Caco-2 (cell line): ENCODE measurements at regions not wholly inside any gene's neighbourhood (a gene's known extent, or its start where the extent isn't known, plus 50 kb on each side); places are given as distances from the start of the nearest gene placed in this dataset.

Source experiments
- BruUV-seq: library from RNA; stranded (reverse); fragments of 400-500 nt; replicated peaks from 2 replicates; lab custom pipeline; 2021; lab: Mats Ljungman, UMichigan
- CTCF ChIA-PET: fragments of 300-600 bp; sonication (Branson Sonifier 250); formaldehyde crosslinking; loops from one replicate; lab custom pipeline; 2022; ENCODE audit warnings: antibody characterized with exemption; lab: Charles Lee
- POLR2A ChIA-PET: fragments of 300-600 bp; sonication (Branson Sonifier 250); formaldehyde crosslinking; loops from one replicate; lab custom pipeline; 2022; ENCODE audit warnings: antibody characterized with exemption; lab: Charles Lee
- DNase-seq, 2 experiments: peaks; one replicate each; pipeline versions ENCODE4 v3.0.0 to v3.0.0-alpha.2; 2020 to 2022
- H3K27me3 ChIP-seq: replicated peaks from 2 replicates; pipeline ENCODE4 v1.6.0; 2011; ENCODE audit warnings: low read length; ENCODE audit not compliant: control insufficient read depth, insufficient read depth
- H3K36me3 ChIP-seq: 2 replicates; pipeline ENCODE4 v1.5.1; 2011; ENCODE audit warnings: low read length; ENCODE audit not compliant: control insufficient read depth, insufficient read depth
- H3K4me1 ChIP-seq: fragments of 250-450 bp; sonication (Bioruptor Pico); 2 replicates; pipeline ENCODE4 v1.5.1; 2020; ENCODE audit warnings: mild to moderate bottlenecking
- H3K4me3 ChIP-seq: 2 replicates; pipeline ENCODE4 v1.5.1; 2011; ENCODE audit warnings: low read depth, mild to moderate bottlenecking, control low read depth, low read length
- H3K9me3 ChIP-seq: fragments of 250-450 bp; sonication (Bioruptor Pico); 2 replicates; pipeline ENCODE4 v1.5.1; 2020; ENCODE audit warnings: mild to moderate bottlenecking, moderate library complexity
- H3K27ac Mint-ChIP-seq: one replicate; pipeline ENCODE4 v1.8.0; 2022; ENCODE audit warnings: mixed read lengths; ENCODE audit not compliant: unreplicated experiment
- H3K27me3 Mint-ChIP-seq: one replicate; pipeline ENCODE4 v1.8.0; 2022; ENCODE audit warnings: mixed read lengths; ENCODE audit not compliant: insufficient read depth, unreplicated experiment
- H3K36me3 Mint-ChIP-seq: one replicate; pipeline ENCODE4 v1.8.0; 2022; ENCODE audit warnings: mild to moderate bottlenecking, mixed read lengths; ENCODE audit not compliant: insufficient read depth, unreplicated experiment
- H3K4me1 Mint-ChIP-seq: one replicate; pipeline ENCODE4 v1.8.0; 2022; ENCODE audit warnings: low read depth, mixed read lengths; ENCODE audit not compliant: unreplicated experiment
- H3K4me3 Mint-ChIP-seq: one replicate; pipeline ENCODE4 v1.8.0; 2022; ENCODE audit warnings: mild to moderate bottlenecking, moderate library complexity, mixed read lengths; ENCODE audit not compliant: unreplicated experiment
- H3K9me3 Mint-ChIP-seq: one replicate; pipeline ENCODE4 v1.8.0; 2022; ENCODE audit warnings: mixed read lengths; ENCODE audit not compliant: unreplicated experiment
- CTCF ChIP-seq, 2 experiments: fragments of 200-600 bp in 1 of 2; IDR thresholded peaks; 1 replicate in 1 of 2; 2 replicates in 1 of 2; pipeline versions ENCODE4 v1.5.1 to v1.8.0; 2011 to 2022; ENCODE audit warnings: antibody characterized with exemption in 1 of 2, control low read depth in 1 of 2, inconsistent platforms in 1 of 2, low read depth in 1 of 2, low read length in 1 of 2, mild to moderate bottlenecking in 1 of 2, moderate library complexity in 1 of 2; ENCODE audit not compliant: insufficient read depth in 1 of 2, severe bottlenecking in 1 of 2, unreplicated experiment in 1 of 2
- intact Hi-C: fragments of 100-400 bp; cut with micrococcal nuclease; formaldehyde crosslinking; loops from one replicate; pipeline ENCODE4 v1.10.0; 2022; ENCODE audit not compliant: unreplicated experiment

GRCh38 chr14:57031474-57031873, 221.2 kb upstream of the OTX2 start:
- H3K4me1 Mint-ChIP-seq, result no peaks in the 10 kb centered on the region
- BruUV-seq, result no TSS peak
- no peak overlapping the region for H3K4me3 Mint-ChIP-seq
- no peaks in the 10 kb centered on the region for H3K27me3 ChIP-seq
- H3K36me3 ChIP-seq, result no peaks in the 10 kb centered on the region
- no peaks in the 10 kb centered on the region for H3K9me3 Mint-ChIP-seq
- peaks cover 12% of the 10 kb centered on the region for H3K27me3 Mint-ChIP-seq
- H3K4me1 ChIP-seq, result no peaks in the 10 kb centered on the region
- no peak for TF ChIP-seq CTCF (IDR thresholded peaks at IDR 0.05; ENCODE audit: insufficient read depth in 1 of 2, low read depth in 1 of 2, low read length in 1 of 2, severe bottlenecking in 1 of 2, unreplicated experiment in 1 of 2)
- CTCF ChIA-PET, result no interaction called here
- no peaks in the 10 kb centered on the region for H3K9me3 ChIP-seq
- no peak for DNase-seq
- H3K36me3 Mint-ChIP-seq, result no peaks in the 10 kb centered on the region
- no peak overlapping the region for H3K4me3 ChIP-seq
- POLR2A ChIA-PET, result no interaction called here
- no peak overlapping the region for H3K27ac Mint-ChIP-seq
- intact Hi-C loops, result no loop called here

GRCh38 chr14:57029620-57030253, 219.5 kb upstream of the OTX2 start:
- no peak overlapping the region for H3K27ac Mint-ChIP-seq
- intact Hi-C loops, result no loop called here
- H3K4me1 ChIP-seq, result no peaks in the 10 kb centered on the region
- peaks cover 9% of the 10 kb centered on the region for H3K9me3 Mint-ChIP-seq
- no TSS peak for BruUV-seq
- no peak overlapping the region for H3K4me3 Mint-ChIP-seq
- DNase-seq, result no peak
- TF ChIP-seq CTCF (IDR thresholded peaks at IDR 0.05; ENCODE audit: insufficient read depth in 1 of 2, low read depth in 1 of 2, low read length in 1 of 2, severe bottlenecking in 1 of 2, unreplicated experiment in 1 of 2), result no peak
- H3K36me3 Mint-ChIP-seq, result no peaks in the 10 kb centered on the region
- H3K9me3 ChIP-seq, result no peaks in the 10 kb centered on the region
- no peaks in the 10 kb centered on the region for H3K27me3 ChIP-seq
- H3K27me3 Mint-ChIP-seq, result peaks cover 14% of the 10 kb centered on the region
- no peaks in the 10 kb centered on the region for H3K36me3 ChIP-seq
- CTCF ChIA-PET, result no interaction called here
- POLR2A ChIA-PET, result no interaction called here
- H3K4me3 ChIP-seq, result no peak overlapping the region
- H3K4me1 Mint-ChIP-seq, result no peaks in the 10 kb centered on the region

GRCh38 chr14:57025456-57025855, 215.2 kb upstream of the OTX2 start:
- CTCF ChIA-PET, result no interaction called here
- intact Hi-C loops, result no loop called here

More at GRCh38 chr14:57025456-57025855, 215.2 kb upstream of the OTX2 start:
- POLR2A ChIA-PET, result no interaction called here
- Histone ChIP-seq H3K4me3 (no peak overlapping the region), H3K9me3 (no peaks in the 10 kb centered on the region), H3K27me3 (no peaks in the 10 kb centered on the region), H3K4me1 (no peaks in the 10 kb centered on the region), H3K36me3 (no peaks in the 10 kb centered on the region)
- Mint-ChIP-seq H3K27me3 (peaks cover 9% of the 10 kb centered on the region), H3K4me1 (no peaks in the 10 kb centered on the region), H3K4me3 (no peak overlapping the region), H3K36me3 (no peaks in the 10 kb centered on the region), H3K9me3 (peaks cover 9% of the 10 kb centered on the region), H3K27ac (no peak overlapping the region)
- TF ChIP-seq CTCF (IDR thresholded peaks at IDR 0.05; ENCODE audit: insufficient read depth in 1 of 2, low read depth in 1 of 2, low read length in 1 of 2, severe bottlenecking in 1 of 2, unreplicated experiment in 1 of 2), result no peak
- BruUV-seq, result no TSS peak
- DNase-seq, result no peak
